Naive thymus-derived CD8-positive, alpha-beta T cell (primary cell): ENCODE measurements at regions not wholly inside any gene's neighbourhood (a gene's known extent, or its start where the extent isn't known, plus 50 kb on each side); places are given as distances from the start of the nearest gene placed in this dataset.

Source experiments
- ATAC-seq, 2 donors: fragments of 150-1000 bp; cut with Tn5 transposase in 1 of 2; sonication (Bioruptor Pico), chemical (Tn5 transposase) in 1 of 2; 1 replicate in 1 of 2; 2 replicates in 1 of 2; pipeline ENCODE4 v1.10.0; 2021; ENCODE audit warnings: mild to moderate bottlenecking in 2 of 2, moderate library complexity in 2 of 2
- POLR2A ChIA-PET: fragments of 350-600 bp; sonication (Branson Sonifier 250); formaldehyde crosslinking; loops from one replicate; lab custom pipeline; 2021; ENCODE audit warnings: antibody characterized with exemption; lab: Charles Lee
- DNase-seq, 10 donors: peaks; one replicate each; pipeline versions ENCODE4 v3.0.0 to v3.0.0-alpha.2; 2020 to 2022
- H3K27ac Mint-ChIP-seq, 10 donors: one replicate each; pipeline ENCODE4 v1.8.0; 2020 to 2022; ENCODE audit warnings: mild to moderate bottlenecking in 10 of 10, mixed read lengths in 10 of 10, moderate library complexity in 4 of 10, inconsistent platforms in 1 of 10
- H3K27me3 Mint-ChIP-seq, 5 donors: one replicate each; pipeline ENCODE4 v1.8.0; 2021 to 2022; ENCODE audit warnings: mixed read lengths in 5 of 5
- H3K36me3 Mint-ChIP-seq, 3 donors: one replicate each; pipeline ENCODE4 v1.8.0; 2020 to 2022; ENCODE audit warnings: mixed read lengths in 3 of 3, mild to moderate bottlenecking in 2 of 3, inconsistent platforms in 1 of 3
- H3K4me1 Mint-ChIP-seq, 4 donors: one replicate each; pipeline ENCODE4 v1.8.0; 2021 to 2022; ENCODE audit warnings: mixed read lengths in 4 of 4
- H3K4me3 Mint-ChIP-seq, 10 donors: one replicate each; pipeline ENCODE4 v1.8.0; 2020 to 2022; ENCODE audit warnings: mild to moderate bottlenecking in 10 of 10, mixed read lengths in 10 of 10, moderate library complexity in 6 of 10, inconsistent platforms in 1 of 10
- H3K9me3 Mint-ChIP-seq, 9 donors: one replicate each; pipeline ENCODE4 v1.8.0; 2020 to 2022; ENCODE audit warnings: mixed read lengths in 9 of 9, mild to moderate bottlenecking in 3 of 9, inconsistent platforms in 1 of 9, moderate library complexity in 1 of 9

DNA sequence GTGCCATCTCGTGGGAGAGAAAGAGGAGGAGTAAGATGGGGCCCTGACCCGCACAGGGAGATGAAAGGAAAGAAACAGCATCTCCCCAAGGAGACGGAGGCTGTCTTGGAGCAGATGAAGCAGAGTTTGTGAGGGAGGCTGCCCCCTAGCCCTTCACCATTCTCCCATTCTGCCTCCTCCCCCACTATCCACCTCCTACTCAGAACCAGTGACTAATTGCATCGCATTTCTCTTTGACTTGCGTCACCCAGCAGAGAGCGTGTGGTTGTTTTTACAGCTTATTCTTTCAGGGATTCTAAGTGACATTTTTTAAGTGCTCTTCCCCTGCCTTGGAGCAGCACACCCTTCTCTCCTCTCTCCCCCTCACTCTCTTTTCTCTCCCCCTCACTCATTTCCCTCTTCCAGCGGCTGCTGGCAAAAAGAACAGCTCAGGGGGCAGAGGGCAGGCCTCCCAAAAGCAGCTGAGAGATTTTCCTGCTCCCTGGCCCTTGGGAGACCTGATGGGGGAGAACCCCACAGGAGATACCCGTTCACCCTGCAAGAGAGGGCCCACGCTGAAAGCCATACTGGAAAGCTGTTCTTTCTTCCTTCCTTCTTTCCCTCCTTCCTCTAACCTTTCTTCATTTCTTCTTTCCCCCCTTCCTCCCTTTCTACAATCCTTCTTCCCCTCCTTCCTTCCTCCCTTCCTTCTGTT is 91.8 kb downstream of the MRPL46 start:
- Mint-ChIP-seq H3K27me3 (peaks cover 6 to 26% (median 20%) of the 10 kb centered on the region in 5 donors), H3K9me3 (no peaks in the 10 kb centered on the region), H3K4me3 (no peak overlapping the region), H3K27ac (no peak overlapping the region), H3K36me3 (no peaks in the 10 kb centered on the region), H3K4me1 (no peaks in the 10 kb centered on the region)
- ATAC-seq (no peak), DNase-seq (no peak)
- POLR2A ChIA-PET = no interaction called here

DNA sequence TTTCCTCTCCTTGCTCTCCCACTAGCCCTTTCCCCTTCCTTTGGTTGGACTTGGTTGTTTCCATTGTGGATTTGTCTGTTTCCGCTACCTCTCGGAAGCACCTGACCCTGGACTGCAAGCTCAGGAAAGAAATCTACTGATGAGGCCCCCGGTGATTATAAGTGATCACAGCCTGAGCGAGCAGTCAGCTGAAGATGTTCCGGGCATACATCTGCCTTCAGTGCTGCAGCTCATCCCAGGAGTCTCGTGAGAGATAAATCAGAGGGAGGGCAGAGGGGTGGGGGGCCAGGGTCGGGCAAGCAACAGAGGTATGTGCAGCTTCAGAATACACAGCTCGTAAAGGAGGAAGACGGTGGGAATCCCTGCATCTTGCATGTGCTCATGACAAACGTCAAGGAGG is 102.1 kb downstream of the MRPL46 start:
- DNase-seq (no peak), ATAC-seq (no peak)
- peak overlapping the region in 1 of 10 donors; percentile 57 for H3K27ac Mint-ChIP-seq
- no peaks in the 10 kb centered on the region for H3K36me3 Mint-ChIP-seq
- H3K4me3 Mint-ChIP-seq = no peak overlapping the region
- H3K4me1 Mint-ChIP-seq = no peaks in the 10 kb centered on the region
- POLR2A ChIA-PET = no interaction called here
- H3K27me3 Mint-ChIP-seq = peaks cover 2 to 23% (median 9%) of the 10 kb centered on the region in 5 donors
- peaks cover 0 to 3% (median 0%) of the 10 kb centered on the region in 9 donors for H3K9me3 Mint-ChIP-seq

DNA sequence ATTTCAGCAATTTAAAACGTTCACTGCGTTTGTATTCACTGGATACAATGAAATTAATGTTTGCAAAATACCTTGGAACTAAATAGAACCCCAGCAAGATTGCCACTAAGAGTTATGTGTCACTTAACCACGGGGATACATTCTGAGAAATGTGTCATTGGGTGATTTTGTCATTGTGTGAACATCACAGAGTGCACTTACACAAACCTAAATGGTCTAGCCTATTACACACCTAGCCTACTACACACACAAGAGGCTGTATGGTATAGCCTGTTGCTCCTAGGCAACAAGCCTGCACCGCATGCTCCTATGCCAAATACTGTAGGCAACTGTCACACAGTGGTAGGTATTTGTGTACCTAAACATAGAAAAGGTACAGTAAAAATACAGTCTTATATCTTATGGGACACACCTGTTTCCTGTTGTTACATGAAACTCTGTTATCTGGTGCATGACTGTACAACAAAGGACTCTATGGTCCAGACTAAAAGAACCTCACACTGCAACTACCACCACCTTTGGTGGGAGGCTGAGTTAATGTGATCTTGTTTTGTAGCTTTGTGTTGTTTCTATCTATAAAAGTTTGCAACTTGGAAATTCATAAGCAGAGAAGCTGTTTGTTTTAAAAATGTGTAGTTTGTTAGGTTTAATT is 92.2 kb upstream of the NTRK3 start:
- POLR2A ChIA-PET = no interaction called here
- Mint-ChIP-seq H3K4me3 (no peak overlapping the region), H3K36me3 (peaks cover 0 to 17% (median 3%) of the 10 kb centered on the region in 3 donors), H3K27me3 (peaks cover 6 to 22% (median 7%) of the 10 kb centered on the region in 5 donors), H3K27ac (no peak overlapping the region), H3K4me1 (no peaks in the 10 kb centered on the region), H3K9me3 (peaks cover 9 to 27% (median 14%) of the 10 kb centered on the region in 9 donors)
- ATAC-seq = no peak
- no peak for DNase-seq

DNA sequence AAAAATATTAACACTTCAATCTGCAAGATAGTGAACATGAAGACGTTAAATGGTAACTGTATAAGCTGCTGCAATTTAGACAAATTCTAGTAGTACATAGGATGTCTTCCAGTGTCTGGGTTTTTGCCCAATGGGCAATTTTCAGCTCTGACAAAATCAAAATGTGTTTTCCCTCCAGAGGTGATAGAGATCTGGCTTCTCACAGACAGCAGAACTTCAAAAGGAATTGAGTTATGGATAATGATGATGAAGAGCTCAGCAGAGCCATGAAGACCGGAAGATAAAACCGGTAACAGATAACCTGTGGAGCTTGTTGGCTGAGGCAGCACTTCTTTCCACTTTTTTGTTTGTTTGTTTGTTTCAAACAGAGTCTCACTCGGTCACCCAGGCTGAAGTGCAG is 89.4 kb upstream of the NTRK3 start:
- Mint-ChIP-seq H3K27me3 (peaks cover 5 to 22% (median 6%) of the 10 kb centered on the region in 5 donors), H3K4me1 (no peaks in the 10 kb centered on the region), H3K4me3 (no peak overlapping the region), H3K27ac (no peak overlapping the region), H3K36me3 (no peaks in the 10 kb centered on the region), H3K9me3 (peaks cover 0 to 1% (median 0%) of the 10 kb centered on the region in 9 donors)
- ATAC-seq (no peak), DNase-seq (no peak)
- POLR2A ChIA-PET = no interaction called here

DNA sequence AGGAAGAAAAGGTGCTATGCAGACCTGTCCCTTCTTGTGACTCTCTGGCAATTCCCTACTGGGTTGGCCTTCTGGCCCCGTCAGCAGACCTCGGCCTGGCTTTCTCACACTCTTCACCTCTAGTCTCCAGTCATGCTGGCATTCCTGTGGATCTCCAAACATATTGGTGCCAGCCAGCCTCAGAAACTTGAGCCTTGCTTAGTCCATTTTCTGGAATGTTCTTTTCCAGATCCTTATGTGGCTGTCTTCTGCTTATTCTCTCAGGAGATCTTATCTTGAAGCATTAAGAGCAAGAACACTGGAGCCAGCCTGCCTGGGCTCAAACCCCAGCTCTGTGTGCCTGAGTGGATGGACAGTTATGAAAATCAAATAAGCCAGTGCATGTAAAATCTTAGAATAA is 88.2 kb upstream of the NTRK3 start:
- Mint-ChIP-seq H3K27me3 (peaks cover 3 to 15% (median 5%) of the 10 kb centered on the region in 5 donors), H3K4me3 (no peak overlapping the region), H3K36me3 (no peaks in the 10 kb centered on the region), H3K4me1 (no peaks in the 10 kb centered on the region), H3K9me3 (no peaks in the 10 kb centered on the region), H3K27ac (no peak overlapping the region)
- POLR2A ChIA-PET = no interaction called here
- DNase-seq (no peak), ATAC-seq (no peak)

DNA sequence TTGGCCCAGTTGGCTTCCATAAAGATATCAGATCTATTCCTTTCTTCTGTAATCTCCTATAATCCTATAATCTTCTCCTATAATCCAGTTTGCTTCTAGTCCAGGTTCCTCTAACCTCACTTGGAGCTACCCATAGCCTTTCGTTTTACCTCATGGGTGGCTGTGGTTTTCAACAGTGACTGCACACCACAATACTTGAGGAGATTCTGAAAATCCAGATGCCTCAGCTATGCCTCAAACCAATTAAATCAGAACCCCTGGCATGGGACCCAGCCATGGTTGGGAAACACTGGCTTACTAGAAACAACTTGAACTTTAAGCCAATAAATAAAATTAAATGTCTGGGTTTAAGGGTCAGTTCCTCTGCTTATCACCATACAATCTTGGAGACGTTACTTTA is 86.1 kb upstream of the NTRK3 start:
- H3K27ac Mint-ChIP-seq = no peak overlapping the region
- no peak overlapping the region for H3K4me3 Mint-ChIP-seq
- peaks cover under 1 to 6% (median 4%) of the 10 kb centered on the region in 5 donors for H3K27me3 Mint-ChIP-seq
- POLR2A ChIA-PET = no interaction called here
- H3K36me3 Mint-ChIP-seq = no peaks in the 10 kb centered on the region
- H3K9me3 Mint-ChIP-seq = no peaks in the 10 kb centered on the region
- no peaks in the 10 kb centered on the region for H3K4me1 Mint-ChIP-seq
- no peak for DNase-seq
- no peak for ATAC-seq

DNA sequence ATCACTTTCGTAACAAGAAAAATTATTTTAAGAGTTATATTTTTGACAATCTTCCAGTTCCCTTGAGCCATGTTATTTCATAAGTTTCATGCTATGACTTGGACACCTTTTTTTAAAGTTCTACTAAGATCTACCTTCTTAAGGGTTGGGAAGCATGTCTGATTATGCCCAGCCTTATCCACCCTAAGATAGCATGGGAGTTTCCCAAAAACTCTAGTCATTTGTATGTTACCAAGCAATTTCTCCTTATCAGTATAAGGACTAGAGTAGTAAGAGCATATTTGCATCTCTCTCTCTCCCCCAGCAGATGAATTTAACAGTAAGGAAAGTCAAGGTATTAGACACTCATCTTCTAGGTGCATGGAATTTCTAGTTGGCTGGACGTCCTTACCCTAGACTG is 85.1 kb upstream of the NTRK3 start:
- Mint-ChIP-seq H3K27me3 (peaks cover 0 to 7% (median 3%) of the 10 kb centered on the region in 5 donors), H3K36me3 (no peaks in the 10 kb centered on the region), H3K27ac (no peak overlapping the region), H3K4me3 (no peak overlapping the region), H3K9me3 (no peaks in the 10 kb centered on the region), H3K4me1 (no peaks in the 10 kb centered on the region)
- POLR2A ChIA-PET = no interaction called here
- ATAC-seq = no peak
- no peak for DNase-seq

DNA sequence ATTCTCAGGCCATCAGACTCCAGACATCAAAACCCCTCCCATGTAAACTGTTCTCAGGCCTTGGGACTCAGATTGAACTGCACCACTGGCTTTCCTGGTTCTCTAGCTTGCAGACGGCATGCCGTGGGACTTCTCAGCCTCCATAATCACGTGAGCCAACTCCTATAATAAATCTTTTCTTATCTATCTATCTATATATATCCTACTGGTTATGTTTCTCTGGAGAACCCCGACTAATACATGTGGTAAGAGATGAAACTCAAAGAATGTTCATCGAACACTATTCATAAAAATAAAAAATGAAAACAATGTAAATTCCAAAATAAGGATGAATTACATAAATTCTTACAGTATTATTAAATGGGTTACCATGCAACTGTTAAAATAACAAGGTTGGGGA is 84.5 kb upstream of the NTRK3 start:
- H3K4me3 Mint-ChIP-seq = no peak overlapping the region
- H3K4me1 Mint-ChIP-seq = no peaks in the 10 kb centered on the region
- no peak for ATAC-seq
- DNase-seq = no peak
- H3K36me3 Mint-ChIP-seq = no peaks in the 10 kb centered on the region
- no peak overlapping the region for H3K27ac Mint-ChIP-seq
- H3K9me3 Mint-ChIP-seq = no peaks in the 10 kb centered on the region
- POLR2A ChIA-PET = no interaction called here
- peaks cover 0 to 7% (median 3%) of the 10 kb centered on the region in 5 donors for H3K27me3 Mint-ChIP-seq

DNA sequence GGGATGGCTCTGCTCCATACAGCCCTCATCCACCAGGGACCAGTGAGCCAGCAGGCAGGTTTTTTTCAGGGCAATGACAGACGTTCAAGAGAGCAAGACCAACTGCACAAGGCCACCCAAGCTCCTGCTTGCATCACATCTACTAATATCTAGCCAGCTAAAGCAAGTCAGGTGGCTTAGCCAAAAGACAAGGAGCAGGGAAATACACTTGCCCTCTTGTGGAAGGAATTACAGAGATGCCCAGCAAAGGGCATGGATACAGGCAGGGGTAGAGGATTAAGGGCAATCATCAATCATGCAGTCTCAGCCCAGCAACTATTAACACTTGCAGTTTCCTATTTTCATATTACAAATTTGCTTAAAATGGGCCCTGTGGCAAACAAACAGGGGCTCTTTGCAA is 81.5 kb upstream of the NTRK3 start:
- Mint-ChIP-seq H3K4me1 (no peaks in the 10 kb centered on the region), H3K4me3 (no peak overlapping the region), H3K27me3 (peaks cover 7 to 20% (median 11%) of the 10 kb centered on the region in 5 donors), H3K27ac (no peak overlapping the region), H3K9me3 (no peaks in the 10 kb centered on the region), H3K36me3 (no peaks in the 10 kb centered on the region)
- no peak for DNase-seq
- no peak for ATAC-seq
- POLR2A ChIA-PET = no interaction called here

DNA sequence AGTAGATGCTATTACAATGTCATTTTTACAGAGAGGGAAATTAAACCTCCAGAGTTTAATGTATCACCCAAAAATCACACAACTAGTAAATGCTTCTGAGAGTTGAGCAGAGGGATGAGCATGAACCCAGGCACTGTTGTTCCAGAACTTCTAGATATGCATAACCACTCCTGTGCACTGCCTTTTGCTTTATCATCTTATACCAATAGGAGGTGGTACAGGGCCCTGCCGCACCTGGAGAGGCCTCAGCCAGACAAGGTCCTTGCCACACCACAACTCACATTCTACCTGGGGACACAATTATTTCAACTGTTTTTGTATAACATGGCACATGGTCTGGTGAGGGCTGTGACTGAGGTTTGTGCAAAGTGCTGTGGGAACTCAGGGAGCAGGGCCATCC is 78.5 kb upstream of the NTRK3 start:
- Mint-ChIP-seq H3K27me3 (peaks cover 7 to 26% (median 20%) of the 10 kb centered on the region in 5 donors), H3K4me1 (no peaks in the 10 kb centered on the region), H3K4me3 (no peak overlapping the region), H3K27ac (peak overlapping the region in 1 of 10 donors; percentile 70), H3K36me3 (no peaks in the 10 kb centered on the region), H3K9me3 (no peaks in the 10 kb centered on the region)
- ATAC-seq = no peak
- POLR2A ChIA-PET = no interaction called here
- DNase-seq = no peak

DNA sequence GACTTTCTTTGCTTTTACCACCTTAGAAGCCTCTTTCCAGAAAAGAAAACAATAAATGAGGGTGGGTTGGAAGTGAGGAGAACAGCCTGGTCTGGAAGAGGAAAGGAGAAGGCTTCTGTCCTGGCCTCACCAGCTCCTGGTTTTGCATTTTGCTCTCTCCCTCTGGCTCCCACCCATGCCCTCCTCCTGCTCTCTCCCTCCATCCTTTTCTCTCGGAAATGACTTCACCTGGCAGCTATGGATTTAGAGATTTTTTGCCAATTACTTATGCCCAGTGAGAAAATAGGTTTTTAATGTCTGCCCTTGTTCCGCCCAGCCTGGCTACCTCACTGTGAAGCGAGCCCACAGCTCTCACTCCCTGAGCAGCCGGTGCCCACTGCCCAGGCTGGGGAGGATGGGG is 77.9 kb upstream of the NTRK3 start:
- Mint-ChIP-seq H3K27ac (no peak overlapping the region), H3K4me1 (no peaks in the 10 kb centered on the region), H3K9me3 (no peaks in the 10 kb centered on the region), H3K27me3 (peaks cover 7 to 26% (median 20%) of the 10 kb centered on the region in 5 donors), H3K4me3 (no peak overlapping the region), H3K36me3 (no peaks in the 10 kb centered on the region)
- ATAC-seq (no peak), DNase-seq (no peak)
- POLR2A ChIA-PET = no interaction called here

DNA sequence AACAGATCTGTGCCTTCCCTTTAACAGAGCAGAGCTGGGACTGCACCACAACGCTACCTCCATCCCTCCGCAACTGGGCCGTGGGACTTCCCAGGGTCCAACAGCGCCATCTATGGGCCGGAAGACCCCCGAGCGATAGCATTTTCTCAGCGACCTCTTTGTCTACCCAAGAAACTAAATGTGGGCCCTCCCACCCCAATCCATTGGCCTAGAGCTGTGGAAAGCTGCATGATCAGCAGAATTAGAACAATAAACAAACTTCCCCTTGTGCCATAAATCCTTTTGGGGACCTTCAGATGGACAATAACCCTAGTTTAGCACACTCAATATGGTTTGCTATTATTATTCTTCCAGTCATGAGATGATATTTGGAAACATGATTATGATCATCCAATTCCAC is 74.8 kb upstream of the NTRK3 start:
- Mint-ChIP-seq H3K36me3 (no peaks in the 10 kb centered on the region), H3K4me1 (no peaks in the 10 kb centered on the region), H3K4me3 (no peak overlapping the region), H3K9me3 (no peaks in the 10 kb centered on the region), H3K27ac (no peak overlapping the region), H3K27me3 (peaks cover 9 to 22% (median 20%) of the 10 kb centered on the region in 5 donors)
- ATAC-seq (no peak), DNase-seq (peak in 2 of 10 donors; percentile 6 to 13)
- POLR2A ChIA-PET = no interaction called here

DNA sequence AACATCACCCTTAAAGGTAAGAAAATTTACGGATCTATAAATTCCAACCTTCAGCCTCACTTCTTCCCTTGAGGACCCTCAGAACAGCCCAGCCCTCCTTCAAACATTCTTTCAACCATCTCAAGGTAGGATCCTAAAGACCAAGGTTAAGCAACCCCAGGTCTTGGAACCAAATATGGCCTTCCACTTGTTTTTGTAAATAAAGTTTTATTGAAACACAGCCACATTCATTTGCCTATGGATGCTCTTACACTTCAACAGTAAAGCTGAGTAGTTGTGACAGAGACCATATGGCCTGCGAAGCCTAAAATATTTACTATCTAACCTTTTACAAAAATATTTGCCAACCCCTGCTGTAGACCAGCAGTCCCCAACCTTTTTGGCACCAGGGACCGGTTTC is 70.4 kb upstream of the NTRK3 start:
- POLR2A ChIA-PET = no interaction called here
- Mint-ChIP-seq H3K4me3 (no peak overlapping the region), H3K27ac (no peak overlapping the region), H3K4me1 (no peaks in the 10 kb centered on the region), H3K9me3 (no peaks in the 10 kb centered on the region), H3K36me3 (no peaks in the 10 kb centered on the region), H3K27me3 (peaks cover 2 to 13% (median 8%) of the 10 kb centered on the region in 5 donors)
- no peak for ATAC-seq
- DNase-seq = no peak

DNA sequence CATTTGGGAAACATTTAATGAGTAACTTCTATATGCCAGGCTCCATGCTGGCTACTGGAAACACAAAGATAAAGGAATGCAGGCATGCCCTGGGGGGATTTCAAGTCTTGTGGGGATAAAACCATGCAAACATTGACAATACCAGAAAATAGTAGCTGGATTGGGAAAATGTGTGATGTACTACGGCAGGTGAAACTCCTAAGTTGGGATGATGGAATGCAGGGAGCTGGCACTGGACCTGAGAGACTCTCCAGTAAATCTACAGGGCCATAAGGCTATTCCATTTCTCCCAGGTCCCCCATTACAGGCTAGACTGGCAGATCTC is 68.2 kb upstream of the NTRK3 start:
- no peak overlapping the region for H3K27ac Mint-ChIP-seq
- POLR2A ChIA-PET = no interaction called here
- H3K9me3 Mint-ChIP-seq = peaks cover 0 to 3% (median 0%) of the 10 kb centered on the region in 9 donors
- H3K27me3 Mint-ChIP-seq = peaks cover 8 to 29% (median 16%) of the 10 kb centered on the region in 5 donors
- DNase-seq = no peak
- no peaks in the 10 kb centered on the region for H3K4me1 Mint-ChIP-seq
- H3K36me3 Mint-ChIP-seq = no peaks in the 10 kb centered on the region
- no peak overlapping the region for H3K4me3 Mint-ChIP-seq
- no peak for ATAC-seq
